Stimulated activated CD8-positive, alpha-beta memory T cell treated with anti-CD3 and anti-CD28 coated beads, Interleukin-4, amount 100 ng/mL, for 48 hours (primary cell): ENCODE measurements at regions not wholly inside any gene's neighbourhood (a gene's known extent, or its start where the extent isn't known, plus 50 kb on each side); places are given as distances from the start of the nearest gene placed in this dataset.
"Not testable (repeated sequence)": the region's sequence is repeated elsewhere in the genome, so short reads cannot be mapped to it uniquely, and the experiment has no call there.

Experiments used
- DNase-seq: peaks from one replicate; pipeline ENCODE4 v3.0.0-alpha.2; 2020

DNA sequence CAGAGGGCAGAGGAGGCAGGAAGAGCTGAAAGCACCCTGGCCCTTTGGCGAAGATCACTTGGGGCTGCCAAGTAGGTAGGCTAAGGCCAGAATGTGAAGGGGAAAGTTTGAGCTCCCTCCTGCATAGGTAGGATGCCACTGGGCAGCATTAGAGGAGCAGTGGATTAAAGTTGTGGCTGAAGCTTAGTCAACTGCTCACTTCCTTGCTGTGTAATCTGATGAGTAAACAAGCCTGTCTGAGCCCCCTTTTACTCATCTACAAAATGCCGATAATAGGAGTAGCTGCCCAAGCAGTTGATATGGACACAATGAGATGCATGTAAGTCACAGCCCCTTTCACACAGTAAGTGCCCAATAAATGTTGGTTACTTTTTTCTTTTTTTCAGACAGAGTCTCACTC, 216.4 kb downstream of the MN1 start:
- DNase-seq = no peak

DNA sequence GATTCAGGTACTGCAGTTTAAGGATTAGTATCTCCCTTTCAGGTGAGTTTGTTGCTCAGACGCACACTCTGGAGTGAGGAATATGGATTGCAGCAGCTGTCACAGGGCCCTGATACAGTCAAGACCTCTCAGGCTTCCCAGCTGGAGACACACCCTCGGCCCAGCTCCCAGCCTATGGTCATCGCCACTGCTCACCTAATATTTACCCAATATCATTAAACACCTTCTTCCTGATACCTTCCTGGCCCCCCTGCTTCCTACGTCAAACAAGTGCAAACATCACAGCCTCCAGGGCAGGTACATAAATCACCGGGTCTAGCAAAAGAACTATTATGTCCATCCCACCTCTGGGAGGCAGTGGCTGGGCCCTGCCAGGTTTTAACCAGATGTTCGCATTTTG, 213.3 kb downstream of the MN1 start:
- DNase-seq = no peak

- DNase-seq = no peak
These were observed 212.6 kb downstream of the MN1 start for GRCh38 chr22:27588915-27589314.

- DNase-seq = no peak
These were observed 210.5 kb downstream of the MN1 start for GRCh38 chr22:27591060-27591459.

DNA sequence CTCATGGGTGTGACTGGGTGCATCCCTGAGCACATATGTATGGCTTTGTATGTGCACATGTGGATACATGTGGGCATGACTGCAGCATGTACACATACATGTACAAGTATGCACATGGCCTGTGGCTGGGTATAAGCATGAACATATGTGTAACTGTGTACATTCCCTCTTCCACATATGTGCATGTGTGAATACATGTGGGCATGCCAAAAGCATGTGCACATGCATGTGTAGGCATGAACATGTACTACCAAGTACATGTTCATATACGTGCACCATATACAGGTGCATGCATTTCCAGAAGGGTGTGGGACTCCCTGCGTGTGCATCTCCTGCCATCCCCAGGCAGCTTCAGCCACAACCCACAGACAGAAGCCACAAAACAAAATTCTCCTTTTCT, 208.2 kb downstream of the MN1 start:
- no peak for DNase-seq

DNA sequence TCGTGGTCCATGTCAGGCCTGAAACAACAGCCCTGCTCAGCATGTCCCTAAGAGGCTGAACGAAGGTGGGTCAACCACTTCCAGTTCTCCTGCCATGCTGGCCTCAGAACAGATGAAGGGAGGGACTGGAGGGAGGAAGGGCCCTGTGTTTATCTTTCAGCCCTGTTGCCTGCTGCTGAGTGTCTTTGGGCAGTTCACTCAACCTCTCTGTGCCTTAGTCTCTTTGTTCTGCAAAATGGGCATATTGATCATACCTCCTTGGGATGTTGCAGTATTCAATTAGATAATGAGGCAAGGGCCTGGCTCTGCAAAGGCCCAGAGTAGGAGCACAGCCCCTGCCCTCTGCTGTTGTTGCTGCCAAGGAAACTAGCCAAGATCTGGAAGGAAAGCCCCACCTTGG, 207.5 kb downstream of the MN1 start:
- no peak for DNase-seq

GRCh38 chr22:27594474-27595134, 207.0 kb downstream of the MN1 start:
- no peak for DNase-seq

DNA sequence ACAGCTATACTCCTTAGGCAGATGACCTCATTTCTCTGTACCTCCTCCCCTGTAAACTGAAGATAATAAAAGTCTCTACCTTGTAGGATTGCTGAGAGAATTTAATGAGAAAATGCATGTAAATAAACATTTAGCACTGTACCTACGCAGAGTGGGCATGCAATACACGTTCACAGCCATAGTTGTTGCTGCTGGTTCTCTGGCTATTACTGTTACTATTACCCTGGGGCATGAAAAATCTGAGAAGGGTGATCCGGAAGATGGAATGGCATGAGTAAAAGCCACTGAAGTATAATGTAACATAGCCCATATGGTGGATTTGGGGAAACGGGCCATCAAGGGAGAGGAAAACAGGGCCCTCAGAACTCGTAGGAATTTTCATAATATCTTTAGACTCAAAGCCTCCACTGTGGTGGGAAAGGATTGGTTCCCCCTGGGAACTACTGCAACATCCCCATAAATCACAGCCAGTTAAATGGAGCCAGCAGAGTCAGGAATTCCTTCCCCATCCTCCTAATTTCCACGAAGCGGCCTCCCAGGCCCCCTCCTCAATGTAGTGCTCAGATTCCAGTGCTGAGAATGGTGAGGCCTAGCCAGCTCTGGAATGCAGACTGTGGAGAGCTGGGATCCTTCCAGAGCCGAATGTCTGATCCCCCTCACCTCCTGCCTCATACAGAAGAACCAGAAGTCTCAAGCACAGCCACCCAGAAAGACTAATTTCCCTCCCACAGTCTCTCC, 205.3 kb downstream of the MN1 start:
- no peak for DNase-seq

DNA sequence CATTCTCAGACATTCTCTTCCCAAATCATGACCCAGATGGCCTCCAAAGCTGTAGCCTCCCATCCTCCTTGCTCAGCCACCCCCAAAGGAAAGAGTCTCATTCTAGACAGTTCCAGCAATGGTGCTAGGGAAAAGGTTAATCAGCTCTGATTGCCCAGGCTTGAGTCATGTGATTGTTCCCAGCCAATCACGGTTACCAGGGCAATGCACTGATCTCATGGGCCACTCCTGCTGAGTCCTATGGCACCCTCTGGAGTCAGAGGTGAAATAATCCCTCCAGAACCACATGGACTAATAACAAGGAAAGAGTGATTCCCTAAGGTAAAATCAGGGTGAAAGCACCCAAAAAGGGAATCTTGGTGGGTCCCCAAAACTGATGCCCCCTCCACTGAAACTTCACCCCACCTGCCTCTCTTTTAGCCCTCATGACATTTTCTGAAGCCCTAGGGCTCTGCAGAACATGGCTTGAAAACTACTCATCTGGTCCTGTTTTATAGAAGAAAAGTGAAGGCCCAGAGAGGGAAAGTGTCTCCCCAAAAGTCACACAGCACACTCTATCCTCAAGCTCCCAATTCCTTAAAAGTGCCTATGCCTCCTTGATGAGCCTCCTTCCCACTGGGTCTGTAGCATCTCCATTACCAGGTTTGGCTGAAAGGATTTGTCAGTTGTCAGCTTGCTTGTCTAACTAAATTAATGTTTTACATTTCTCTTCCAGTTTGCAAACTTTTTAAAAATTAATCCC, 203.7 kb downstream of the MN1 start:
- no peak for DNase-seq

DNA sequence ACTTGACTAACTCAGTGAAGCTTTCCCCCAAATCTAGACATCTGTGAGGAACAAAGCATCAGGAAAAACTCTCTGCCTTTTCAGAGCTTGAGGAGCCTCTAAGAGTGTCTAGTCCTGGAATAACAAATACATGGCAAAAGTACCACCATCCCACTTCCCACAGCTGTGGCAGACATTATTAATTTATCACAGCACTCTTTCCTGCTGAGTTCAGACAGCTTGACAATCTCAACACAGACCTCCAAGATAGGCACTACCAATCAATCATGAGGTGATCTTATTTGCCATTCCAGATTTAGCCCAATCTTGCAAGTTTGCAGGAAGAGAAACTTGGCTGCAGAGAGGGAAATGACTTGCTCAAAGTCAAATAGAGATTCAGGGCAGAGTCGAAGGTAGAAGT, 202.8 kb downstream of the MN1 start:
- no peak for DNase-seq

DNA sequence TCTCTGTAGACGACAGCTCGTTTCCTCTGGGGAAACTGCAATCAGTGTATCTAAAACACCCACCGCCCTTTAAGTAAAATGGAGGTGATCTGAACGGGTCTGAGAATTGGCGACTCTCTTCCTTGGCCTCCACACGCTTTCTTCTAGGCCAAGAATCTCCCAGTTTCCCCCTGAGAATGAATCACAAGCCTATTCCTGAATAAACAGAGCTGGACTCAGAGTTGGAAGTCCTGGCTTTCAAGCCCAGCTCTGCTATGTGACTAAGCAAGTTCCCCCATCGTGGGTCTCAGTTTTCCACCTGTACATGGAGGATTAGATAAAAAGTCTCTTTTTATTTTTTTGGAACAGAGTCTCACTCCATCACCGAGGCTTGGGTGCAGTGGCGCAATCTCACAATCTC, 200.4 kb downstream of the MN1 start:
- DNase-seq = no peak

DNA sequence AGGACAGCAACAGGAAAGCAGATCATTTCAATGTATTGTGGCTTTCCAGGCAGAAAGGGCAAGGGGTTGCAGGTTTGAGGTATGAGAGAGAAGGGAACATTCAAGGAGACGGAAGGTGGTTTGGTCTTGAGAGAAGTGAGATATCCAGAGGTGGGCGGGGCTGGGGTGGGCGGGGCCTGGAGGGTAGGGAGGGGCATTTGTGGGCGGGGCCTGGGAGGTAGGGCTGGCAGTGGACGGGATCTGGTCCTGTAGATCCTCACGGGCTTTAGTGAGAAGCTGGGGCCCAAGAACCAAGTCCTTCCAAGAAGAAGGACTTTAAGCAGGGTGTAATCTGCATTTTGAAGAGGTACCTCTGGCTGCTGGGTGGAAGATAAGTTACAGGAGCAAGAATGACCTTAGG, 199.2 kb downstream of the MN1 start:
- DNase-seq = no peak

DNA sequence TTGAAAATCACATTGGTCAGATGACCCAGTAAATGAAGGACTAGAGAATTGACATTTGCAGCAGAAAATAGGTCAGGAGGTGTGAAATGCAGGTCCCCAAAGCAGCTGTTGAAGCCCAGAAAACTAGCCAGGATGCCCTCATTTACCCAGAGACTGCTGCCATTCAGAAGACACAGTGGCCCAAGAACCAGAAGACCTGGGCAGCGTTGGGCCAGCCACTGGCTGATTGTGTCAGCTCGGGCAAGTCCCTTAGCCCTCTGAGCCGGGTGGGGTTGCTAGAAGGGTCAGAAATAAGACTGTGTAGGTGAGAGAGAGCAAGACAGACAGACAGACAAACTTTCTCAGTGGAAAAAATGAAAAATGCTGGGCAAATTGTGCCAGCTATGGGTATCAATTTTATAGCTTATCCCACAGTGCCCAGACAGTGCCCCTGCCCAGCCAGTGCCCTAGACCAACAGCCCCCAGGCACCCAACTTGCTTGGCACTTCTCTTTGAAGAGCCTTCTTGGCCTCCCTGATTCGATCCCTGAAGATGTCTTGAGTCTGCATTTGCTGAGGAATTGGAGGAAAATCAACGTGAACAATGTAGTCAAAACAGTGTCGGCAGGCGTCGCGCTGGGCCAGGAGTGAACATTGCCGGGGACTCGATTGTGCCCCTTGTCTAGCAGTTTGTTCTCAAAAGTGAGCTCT, 198.3 kb downstream of the MN1 start:
- no peak for DNase-seq

DNA sequence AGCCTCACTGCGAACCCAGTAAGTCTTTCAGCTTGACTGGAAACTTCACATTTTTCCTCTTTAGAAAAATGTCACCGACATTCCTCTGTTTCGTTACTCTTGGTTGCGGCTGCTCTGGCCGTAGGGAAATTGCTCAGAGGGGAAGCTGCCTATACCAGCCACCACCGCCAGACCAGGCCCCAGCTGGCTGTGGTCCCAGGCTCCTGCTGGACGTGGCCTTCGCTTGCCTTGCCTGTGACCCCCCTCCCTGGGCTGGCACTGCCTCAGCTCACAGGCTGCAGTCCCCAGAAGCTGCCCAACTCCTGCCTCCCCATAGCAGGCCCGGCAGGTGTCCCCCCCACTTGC, 197.8 kb downstream of the MN1 start:
- no peak for DNase-seq

DNA sequence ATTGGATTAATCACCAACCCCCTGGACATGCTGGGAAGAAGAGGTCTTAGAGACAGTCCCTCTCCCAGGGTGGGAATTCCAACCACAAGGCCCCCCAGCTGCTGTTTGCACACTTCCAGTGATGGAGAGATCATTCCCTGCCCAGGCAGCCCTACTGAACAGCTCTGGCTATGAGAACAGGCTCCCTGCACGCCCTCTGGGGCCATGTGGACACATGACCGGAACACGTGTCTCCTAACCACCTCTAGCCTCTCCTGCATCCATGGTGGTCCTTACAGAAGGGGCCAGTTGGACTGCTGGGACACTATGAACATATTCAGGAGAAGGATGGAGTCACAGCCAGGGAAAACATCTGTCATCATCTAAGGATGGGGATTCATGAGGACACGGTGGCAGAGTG, 196.2 kb downstream of the MN1 start:
- DNase-seq = no peak

DNA sequence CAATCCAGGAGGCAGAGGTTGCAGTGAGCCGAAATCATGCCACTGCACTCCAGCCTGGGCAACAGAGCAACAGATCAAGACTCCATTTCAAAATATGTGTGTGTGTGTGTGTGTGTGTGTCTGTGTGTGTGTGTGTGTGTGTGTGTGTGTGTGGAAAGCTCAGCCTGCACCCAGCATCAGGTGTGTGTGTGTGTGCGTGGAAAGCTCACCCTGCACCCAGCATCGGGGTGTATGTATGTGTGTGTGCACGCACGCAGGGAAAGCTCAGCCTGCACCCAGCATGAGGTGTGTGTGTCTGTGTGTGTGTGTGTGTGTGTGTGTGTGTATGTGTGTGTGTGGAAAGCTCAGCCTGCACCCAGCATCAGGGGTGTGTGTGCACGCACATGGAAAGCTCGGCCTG, 193.8 kb downstream of the MN1 start:
- not testable (repeated sequence) for DNase-seq

DNA sequence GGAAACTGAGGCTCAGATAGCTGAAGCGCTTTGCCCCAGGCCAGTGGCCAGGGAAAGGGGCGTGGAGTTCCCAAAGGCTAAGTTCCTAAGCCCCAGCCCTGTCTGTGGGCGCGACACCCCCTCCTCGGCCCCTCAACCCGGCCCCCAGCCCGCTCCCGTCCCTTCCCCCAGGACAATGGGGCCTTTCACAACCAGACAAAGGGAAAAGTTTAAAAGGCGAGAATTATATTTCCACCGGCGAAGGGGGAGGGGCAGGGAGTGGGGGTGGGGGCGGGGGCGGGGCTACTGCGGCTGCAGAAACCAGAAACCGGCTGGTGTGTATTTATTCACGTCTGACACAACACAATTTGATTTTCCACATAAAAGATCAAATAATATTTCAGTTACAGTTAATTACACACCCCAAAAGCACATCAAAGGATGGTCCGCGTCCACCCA, 192.1 kb downstream of the MN1 start:
- DNase-seq = no peak

DNA sequence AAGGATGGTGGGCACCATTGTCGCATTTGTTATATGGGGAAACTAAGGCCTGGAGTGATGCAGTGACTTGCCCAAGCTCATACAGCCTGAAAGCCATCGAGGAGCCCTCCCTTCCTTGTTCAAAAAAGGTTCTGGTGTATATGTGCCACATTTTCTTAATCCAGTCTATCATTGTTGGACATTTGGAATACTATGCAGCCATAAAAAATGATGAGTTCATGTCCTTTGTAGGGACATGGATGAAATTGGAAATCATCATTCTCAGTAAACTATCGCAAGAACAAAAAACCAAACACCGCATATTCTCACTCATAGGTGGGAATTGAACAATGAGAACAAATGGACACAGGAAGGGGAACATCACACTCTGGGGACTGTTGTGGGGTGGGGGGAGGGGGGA, 191.4 kb downstream of the MN1 start:
- not testable (repeated sequence) for DNase-seq

- DNase-seq = no peak
These were observed 190.4 kb downstream of the MN1 start for GRCh38 chr22:27610863-27611786.

DNA sequence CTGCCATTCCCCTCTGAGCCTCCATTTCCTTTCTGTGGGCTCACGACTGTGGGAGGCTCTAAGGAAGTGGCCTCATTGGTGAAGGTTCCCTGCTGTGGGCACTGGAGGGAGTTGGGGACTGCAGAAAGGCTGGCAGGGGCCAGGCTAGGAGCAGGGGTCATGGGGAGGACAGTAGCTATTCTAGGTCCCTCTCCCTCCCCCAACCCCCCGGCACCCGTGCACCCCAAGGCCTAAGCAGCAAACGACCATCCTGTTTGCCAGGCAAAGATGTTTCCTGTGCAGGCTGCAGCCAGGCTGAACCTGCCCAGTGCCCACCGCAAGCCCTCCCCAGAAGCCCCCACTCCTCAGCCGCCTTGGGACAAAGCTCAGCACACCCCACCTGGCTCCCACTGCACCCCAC, 189.4 kb downstream of the MN1 start:
- no peak for DNase-seq

DNA sequence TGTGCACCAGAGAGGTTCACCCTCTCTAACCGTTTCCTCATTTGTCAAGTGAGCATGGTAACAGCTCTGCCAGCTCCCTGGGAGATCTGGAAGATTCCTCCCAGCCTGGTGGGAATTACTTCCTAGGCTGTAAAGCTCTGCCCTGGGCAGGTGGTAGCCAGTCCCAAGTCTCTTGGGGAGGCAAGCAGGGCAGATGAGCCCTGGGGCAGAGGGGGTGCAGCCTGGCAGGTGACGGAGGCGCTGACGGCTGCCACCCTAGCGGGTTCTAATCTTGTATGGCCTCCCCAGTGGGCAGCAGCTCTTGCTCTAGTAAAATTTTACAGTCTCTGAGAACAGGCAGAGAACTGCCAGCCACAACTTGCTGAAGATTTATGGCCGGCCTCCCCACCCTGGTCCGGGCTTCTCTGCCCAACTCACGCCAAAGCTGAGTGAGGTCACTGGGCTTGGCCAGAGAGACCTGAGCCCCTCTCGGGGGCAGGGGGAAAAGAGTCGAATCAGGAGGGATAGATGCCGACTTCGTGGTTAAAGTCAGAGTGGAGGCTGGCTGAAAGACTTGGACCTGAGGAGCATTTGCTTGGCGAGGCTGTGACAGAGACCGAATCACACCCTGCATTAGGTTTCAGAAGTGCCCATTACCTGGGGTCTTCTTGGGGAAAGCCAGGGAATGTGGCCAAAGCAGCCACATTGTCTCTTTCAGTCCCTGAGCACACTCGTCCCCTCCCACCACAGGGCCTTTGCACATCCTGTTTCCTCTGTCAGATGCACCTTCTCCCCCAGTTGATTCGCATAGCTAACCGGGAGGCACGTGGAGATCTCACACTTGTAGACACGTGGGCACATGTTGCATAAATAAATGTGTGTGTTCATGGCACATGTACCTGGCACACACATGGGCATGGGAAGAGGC, 188.2 kb downstream of the MN1 start:
- DNase-seq = no peak
